PC-3 (cell line): ENCODE measurements at regions not wholly inside any gene's neighbourhood (a gene's known extent, or its start where the extent isn't known, plus 50 kb on each side); places are given as distances from the start of the nearest gene placed in this dataset.

ENCODE experiments used
- ATAC-seq: fragments of 200-7000 bp; cut with Tn5 transposase; 2 replicates; pipeline ENCODE4 v1.9.1; 2020; ENCODE audit warnings: mild to moderate bottlenecking, moderate library complexity
- BruUV-seq: library from RNA; stranded (reverse); fragments of 400-500 nt; replicated peaks from 2 replicates; lab custom pipeline; 2021; lab: Mats Ljungman, UMichigan
- CTCF ChIA-PET: fragments of 300-600 bp; sonication (Branson Sonifier 250); formaldehyde crosslinking; loops from one replicate; lab custom pipeline; 2022; ENCODE audit warnings: antibody characterized with exemption; lab: Charles Lee
- POLR2A ChIA-PET: fragments of 300-600 bp; sonication (Branson Sonifier 250); formaldehyde crosslinking; loops from one replicate; lab custom pipeline; 2022; ENCODE audit warnings: antibody characterized with exemption; ENCODE audit not compliant: unreplicated experiment; lab: Charles Lee
- DNase-seq: peaks from one replicate; pipeline ENCODE4 v3.0.0-alpha.2; 2015
- H2AFZ ChIP-seq: fragments of 300-600 bp; sonication (generic); 2 replicates; pipeline ENCODE4 v1.6.0; 2016; ENCODE audit warnings: antibody characterized with exemption, low read length
- H3F3A ChIP-seq: fragments of 300-600 bp; sonication (generic); one replicate; pipeline ENCODE4 v1.6.0; 2017; ENCODE audit warnings: antibody characterized with exemption, low read length, control low read depth, mild to moderate bottlenecking; ENCODE audit not compliant: unreplicated experiment
- H3K27ac ChIP-seq: fragments of 300-600 bp; sonication (generic); 2 replicates; pipeline ENCODE4 v1.5.1; 2016; ENCODE audit warnings: mild to moderate bottlenecking, low read length
- H3K27me3 ChIP-seq: fragments of 300-600 bp; sonication (generic); 2 replicates; pipeline ENCODE4 v1.6.1; 2016; ENCODE audit warnings: low read length, mixed read lengths
- H3K36me3 ChIP-seq: fragments of 300-600 bp; sonication (generic); 2 replicates; pipeline ENCODE4 v1.6.1; 2016; ENCODE audit warnings: low read depth, mixed run types, low read length, mixed read lengths
- H3K4me1 ChIP-seq: fragments of 300-600 bp; sonication (generic); 2 replicates; pipeline ENCODE4 v1.5.1; 2016; ENCODE audit warnings: low read length; ENCODE audit not compliant: insufficient read depth
- H3K4me2 ChIP-seq: fragments of 300-600 bp; sonication (generic); 2 replicates; pipeline ENCODE4 v1.6.0; 2016; ENCODE audit warnings: low read length
- H3K4me3 ChIP-seq: fragments of 300-600 bp; sonication (generic); 2 replicates; pipeline ENCODE4 v1.5.1; 2016; ENCODE audit warnings: mild to moderate bottlenecking, low read length, mixed read lengths
- H3K79me2 ChIP-seq: fragments of 300-600 bp; sonication (generic); 2 replicates; pipeline ENCODE4 v1.6.1; 2017; ENCODE audit warnings: low read length, mixed read lengths
- H3K9ac ChIP-seq: fragments of 300-600 bp; sonication (generic); 2 replicates; pipeline ENCODE4 v1.6.0; 2016; ENCODE audit warnings: mild to moderate bottlenecking, low read length
- H3K9me2 ChIP-seq: fragments of 300-600 bp; sonication (generic); replicated peaks from 2 replicates; pipeline ENCODE4 v1.6.1; 2016; ENCODE audit warnings: mixed run types, low read length, mixed read lengths
- H3K9me3 ChIP-seq: fragments of 300-600 bp; sonication (generic); 2 replicates; pipeline ENCODE4 v1.6.1; 2016; ENCODE audit warnings: low read length, mixed read lengths
- H4K20me1 ChIP-seq: fragments of 300-600 bp; sonication (generic); 2 replicates; pipeline ENCODE4 v1.6.1; 2016; ENCODE audit warnings: low read length, mixed read lengths
- CTCF ChIP-seq: fragments of 300-600 bp; sonication (generic); conservative IDR thresholded peaks from 2 replicates; pipeline ENCODE4 v1.5.1; 2017; ENCODE audit warnings: antibody characterized with exemption, low read depth, mild to moderate bottlenecking, low read length
- EZH2 ChIP-seq: fragments of 300-600 bp; sonication (generic); IDR thresholded peaks from one replicate; pipeline ENCODE4 v1.6.1; 2017; ENCODE audit warnings: antibody characterized with exemption, mild to moderate bottlenecking, low read length; ENCODE audit not compliant: unreplicated experiment
- EZH2phosphoT487 ChIP-seq: fragments of 300-600 bp; sonication (generic); IDR thresholded peaks from 2 replicates; pipeline ENCODE4 v1.6.1; 2018; ENCODE audit warnings: mild to moderate bottlenecking, antibody characterized with exemption, low read length, borderline replicate concordance
- intact Hi-C: fragments of 100-400 bp; cut with micrococcal nuclease; formaldehyde crosslinking; loops from 2 replicates; pipeline ENCODE4 v1.9.0; 2023

- Histone ChIP-seq H3K4me3 (no peak overlapping the region), H2AFZ (no peak overlapping the region), H3F3A (no peaks in the 10 kb centered on the region), H3K27ac (no peak overlapping the region), H3K4me1 (no peaks in the 10 kb centered on the region), H3K9me3 (no peaks in the 10 kb centered on the region), H3K36me3 (no peaks in the 10 kb centered on the region), H3K79me2 (no peaks in the 10 kb centered on the region), H3K27me3 (no peaks in the 10 kb centered on the region), H4K20me1 (no peaks in the 10 kb centered on the region), H3K9me2 (no peaks in the 10 kb centered on the region), H3K9ac (no peak overlapping the region), H3K4me2 (no peak overlapping the region)
- intact Hi-C loops: no loop called here
- no peak for TF ChIP-seq EZH2
- no peak for TF ChIP-seq CTCF
- TF ChIP-seq EZH2phosphoT487: no peak
- ChIA-PET CTCF (no interaction called here), POLR2A (no interaction called here)
- ATAC-seq (no peak), DNase-seq (no peak)
- no TSS peak for BruUV-seq
These were observed 121.2 kb downstream of the TXNL1 start for GRCh38 chr18:56517196-56517595.

GRCh38 chr18:56516789-56517188 lies 121.6 kb downstream of the TXNL1 start:
- no peak overlapping the region for H3K27ac ChIP-seq
- no peak overlapping the region for H3K9ac ChIP-seq
- H3K79me2 ChIP-seq: no peaks in the 10 kb centered on the region
- H3K4me2 ChIP-seq: no peak overlapping the region
- DNase-seq: peak; percentile 14
- intact Hi-C loops: no loop called here
- H3K9me2 ChIP-seq: no peaks in the 10 kb centered on the region
- ChIA-PET CTCF (no interaction called here), POLR2A (no interaction called here)
- no TSS peak for BruUV-seq
- H4K20me1 ChIP-seq: no peaks in the 10 kb centered on the region
- no peaks in the 10 kb centered on the region for H3K36me3 ChIP-seq
- ATAC-seq: no peak
- no peaks in the 10 kb centered on the region for H3K4me1 ChIP-seq
- no peaks in the 10 kb centered on the region for H3K9me3 ChIP-seq
- H3K4me3 ChIP-seq: no peak overlapping the region
- no peaks in the 10 kb centered on the region for H3K27me3 ChIP-seq
- TF ChIP-seq CTCF (no peak), EZH2phosphoT487 (no peak), EZH2 (no peak)
- no peaks in the 10 kb centered on the region for H3F3A ChIP-seq
- H2AFZ ChIP-seq: no peak overlapping the region

GRCh38 chr18:56515522-56515921 lies 122.9 kb downstream of the TXNL1 start:
- H3K9me3 ChIP-seq: no peaks in the 10 kb centered on the region
- DNase-seq (no peak), ATAC-seq (no peak)
- no TSS peak for BruUV-seq
- H3K4me2 ChIP-seq: no peak overlapping the region
- H3K4me3 ChIP-seq: no peak overlapping the region
- no peak overlapping the region for H3K27ac ChIP-seq
- no peak overlapping the region for H3K9ac ChIP-seq
- H3F3A ChIP-seq: no peaks in the 10 kb centered on the region
- H4K20me1 ChIP-seq: no peaks in the 10 kb centered on the region
- no peaks in the 10 kb centered on the region for H3K36me3 ChIP-seq
- H3K27me3 ChIP-seq: no peaks in the 10 kb centered on the region
- intact Hi-C loops: no loop called here
- H2AFZ ChIP-seq: no peak overlapping the region
- H3K9me2 ChIP-seq: no peaks in the 10 kb centered on the region
- no peak for TF ChIP-seq CTCF
- no peak for TF ChIP-seq EZH2phosphoT487
- TF ChIP-seq EZH2: no peak
- no peaks in the 10 kb centered on the region for H3K4me1 ChIP-seq
- POLR2A ChIA-PET: no interaction called here
- CTCF ChIA-PET: no interaction called here
- H3K79me2 ChIP-seq: no peaks in the 10 kb centered on the region
